ENCODE measurements at regions not wholly inside any gene's neighbourhood (a gene's known extent, or its start where the extent isn't known, plus 50 kb on each side); places are given as distances from the start of the nearest gene placed in this dataset.

DNA sequence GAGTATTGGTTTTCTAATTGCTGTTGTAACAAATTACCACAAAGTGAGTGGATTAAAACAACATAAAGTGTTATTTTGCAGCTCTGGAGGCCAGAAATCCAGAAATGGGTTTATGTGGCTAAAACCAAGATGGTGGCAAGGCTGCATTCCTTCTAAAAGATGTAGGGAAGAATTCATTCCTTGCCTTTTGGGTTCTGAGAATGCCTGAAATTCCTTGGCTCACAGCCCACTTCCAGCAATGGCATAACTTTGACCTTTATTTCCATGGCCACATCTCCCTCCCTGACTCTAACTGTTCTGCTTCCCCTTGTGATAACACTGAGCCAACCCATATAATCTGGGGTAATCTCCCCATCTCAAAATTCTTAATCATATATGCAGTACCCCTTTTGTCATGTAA is 269.6 kb upstream of the RPL38 start:
- TF ChIP-seq, protein P1, sequence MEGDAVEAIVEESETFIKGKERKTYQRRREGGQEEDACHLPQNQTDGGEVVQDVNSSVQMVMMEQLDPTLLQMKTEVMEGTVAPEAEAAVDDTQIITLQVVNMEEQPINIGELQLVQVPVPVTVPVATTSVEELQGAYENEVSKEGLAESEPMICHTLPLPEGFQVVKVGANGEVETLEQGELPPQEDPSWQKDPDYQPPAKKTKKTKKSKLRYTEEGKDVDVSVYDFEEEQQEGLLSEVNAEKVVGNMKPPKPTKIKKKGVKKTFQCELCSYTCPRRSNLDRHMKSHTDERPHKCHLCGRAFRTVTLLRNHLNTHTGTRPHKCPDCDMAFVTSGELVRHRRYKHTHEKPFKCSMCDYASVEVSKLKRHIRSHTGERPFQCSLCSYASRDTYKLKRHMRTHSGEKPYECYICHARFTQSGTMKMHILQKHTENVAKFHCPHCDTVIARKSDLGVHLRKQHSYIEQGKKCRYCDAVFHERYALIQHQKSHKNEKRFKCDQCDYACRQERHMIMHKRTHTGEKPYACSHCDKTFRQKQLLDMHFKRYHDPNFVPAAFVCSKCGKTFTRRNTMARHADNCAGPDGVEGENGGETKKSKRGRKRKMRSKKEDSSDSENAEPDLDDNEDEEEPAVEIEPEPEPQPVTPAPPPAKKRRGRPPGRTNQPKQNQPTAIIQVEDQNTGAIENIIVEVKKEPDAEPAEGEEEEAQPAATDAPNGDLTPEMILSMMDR (conservative IDR thresholded peaks at IDR 0.05 in 1 of 2, IDR thresholded peaks at IDR 0.05 in 1 of 2; ENCODE audit: extremely low read depth in 1 of 2, insufficient read depth in 1 of 2, low read depth in 1 of 2, low read length in 2 of 2): no peak
- TF ChIP-seq EZH2 (IDR thresholded peaks at IDR 0.05; ENCODE audit: borderline replicate concordance, low read length): no peak
